IPS-20b (cell line): ENCODE measurements at regions not wholly inside any gene's neighbourhood (a gene's known extent, or its start where the extent isn't known, plus 50 kb on each side); places are given as distances from the start of the nearest gene placed in this dataset.
"Not testable (repeated sequence)": the region's sequence is repeated elsewhere in the genome, so short reads cannot be mapped to it uniquely, and the experiment has no call there.

Experiments used
- H3K27ac ChIP-seq: one replicate; pipeline ENCODE4 v1.5.1; 2013; ENCODE audit warnings: low read length
- H3K27me3 ChIP-seq: 2 replicates; pipeline ENCODE4 v1.6.1; 2013; ENCODE audit warnings: mild to moderate bottlenecking, low read length, inconsistent platforms; ENCODE audit not compliant: insufficient read depth
- H3K36me3 ChIP-seq: 2 replicates; pipeline ENCODE4 v1.6.1; 2013; ENCODE audit warnings: low read depth, mild to moderate bottlenecking, inconsistent platforms, low read length, moderate library complexity; ENCODE audit not compliant: insufficient read depth
- H3K4me1 ChIP-seq: 2 replicates; pipeline ENCODE4 v1.6.1; 2013; ENCODE audit warnings: mild to moderate bottlenecking, control low read depth, inconsistent platforms, low read length, moderate library complexity; ENCODE audit not compliant: insufficient read depth
- H3K4me3 ChIP-seq: 2 replicates; pipeline ENCODE4 v1.5.1; 2013; ENCODE audit warnings: mild to moderate bottlenecking, low read length, inconsistent platforms
- H3K9ac ChIP-seq: 2 replicates; pipeline ENCODE4 v1.6.1; 2013; ENCODE audit warnings: low read depth, mild to moderate bottlenecking, inconsistent platforms, low read length, moderate library complexity
- H3K9me3 ChIP-seq: 2 replicates; pipeline ENCODE4 v1.6.1; 2013; ENCODE audit warnings: mild to moderate bottlenecking, low read depth, low read length, inconsistent platforms; ENCODE audit not compliant: insufficient read depth

- Histone ChIP-seq H3K4me3 (no peak overlapping the region), H3K27me3 (no peaks in the 10 kb centered on the region), H3K27ac (no peak overlapping the region), H3K9me3 (no peaks in the 10 kb centered on the region), H3K36me3 (no peaks in the 10 kb centered on the region), H3K9ac (no peak overlapping the region), H3K4me1 (no peaks in the 10 kb centered on the region)
Measured at GRCh38 chr10:118966076-118966849, 63.3 kb upstream of the NANOS1 start.

- Histone ChIP-seq H3K4me3 (no peak overlapping the region), H3K27me3 (no peaks in the 10 kb centered on the region), H3K4me1 (no peaks in the 10 kb centered on the region), H3K27ac (no peak overlapping the region), H3K9ac (no peak overlapping the region), H3K9me3 (no peaks in the 10 kb centered on the region), H3K36me3 (no peaks in the 10 kb centered on the region)
Measured at GRCh38 chr10:118966850-118967125, 62.7 kb upstream of the NANOS1 start.

- no peak overlapping the region for H3K9ac ChIP-seq
- H3K4me3 ChIP-seq, result no peak overlapping the region
- no peak overlapping the region for H3K27ac ChIP-seq
- no peaks in the 10 kb centered on the region for H3K27me3 ChIP-seq
- H3K36me3 ChIP-seq, result no peaks in the 10 kb centered on the region
- H3K9me3 ChIP-seq, result no peaks in the 10 kb centered on the region
- no peaks in the 10 kb centered on the region for H3K4me1 ChIP-seq
Measured at GRCh38 chr10:118967160-118967559, 62.4 kb upstream of the NANOS1 start.

GRCh38 chr10:118968060-118968459 is 61.5 kb upstream of the NANOS1 start:
- Histone ChIP-seq H3K36me3 (no peaks in the 10 kb centered on the region), H3K27ac (no peak overlapping the region), H3K27me3 (no peaks in the 10 kb centered on the region), H3K4me1 (no peaks in the 10 kb centered on the region), H3K9me3 (no peaks in the 10 kb centered on the region), H3K4me3 (no peak overlapping the region), H3K9ac (no peak overlapping the region)

GRCh38 chr10:118968482-118968881 is 61.0 kb upstream of the NANOS1 start:
- Histone ChIP-seq H3K36me3 (no peaks in the 10 kb centered on the region), H3K27ac (no peak overlapping the region), H3K9me3 (no peaks in the 10 kb centered on the region), H3K27me3 (no peaks in the 10 kb centered on the region), H3K9ac (no peak overlapping the region), H3K4me1 (no peaks in the 10 kb centered on the region), H3K4me3 (no peak overlapping the region)

GRCh38 chr10:118969014-118969413 is 60.5 kb upstream of the NANOS1 start:
- no peak overlapping the region for H3K27ac ChIP-seq
- H3K9ac ChIP-seq, result no peak overlapping the region
- H3K36me3 ChIP-seq, result no peaks in the 10 kb centered on the region
- no peaks in the 10 kb centered on the region for H3K27me3 ChIP-seq
- no peak overlapping the region for H3K4me3 ChIP-seq
- no peaks in the 10 kb centered on the region for H3K4me1 ChIP-seq
- peaks cover 4% of the 10 kb centered on the region for H3K9me3 ChIP-seq

- no peaks in the 10 kb centered on the region for H3K36me3 ChIP-seq
- H3K27ac ChIP-seq, result no peak overlapping the region
- H3K27me3 ChIP-seq, result no peaks in the 10 kb centered on the region
- H3K4me3 ChIP-seq, result no peak overlapping the region
- H3K9ac ChIP-seq, result no peak overlapping the region
- H3K9me3 ChIP-seq, result peaks cover 6% of the 10 kb centered on the region
- no peaks in the 10 kb centered on the region for H3K4me1 ChIP-seq
Measured at GRCh38 chr10:118970770-118971169, 58.7 kb upstream of the NANOS1 start.

GRCh38 chr10:118971187-118971586 is 58.3 kb upstream of the NANOS1 start:
- Histone ChIP-seq H3K27me3 (no peaks in the 10 kb centered on the region), H3K9ac (no peak overlapping the region), H3K36me3 (no peaks in the 10 kb centered on the region), H3K9me3 (peaks cover 6% of the 10 kb centered on the region), H3K4me1 (no peaks in the 10 kb centered on the region), H3K27ac (no peak overlapping the region), H3K4me3 (no peak overlapping the region)

- H3K9me3 ChIP-seq, result peaks cover 6% of the 10 kb centered on the region
- H3K27me3 ChIP-seq, result no peaks in the 10 kb centered on the region
- H3K9ac ChIP-seq, result no peak overlapping the region
- H3K4me3 ChIP-seq, result no peak overlapping the region
- H3K4me1 ChIP-seq, result no peaks in the 10 kb centered on the region
- H3K36me3 ChIP-seq, result no peaks in the 10 kb centered on the region
- no peak overlapping the region for H3K27ac ChIP-seq
Measured at GRCh38 chr10:118971876-118972275, 57.6 kb upstream of the NANOS1 start.

- H3K27me3 ChIP-seq, result no peaks in the 10 kb centered on the region
- no peak overlapping the region for H3K27ac ChIP-seq
- no peaks in the 10 kb centered on the region for H3K36me3 ChIP-seq
- no peak overlapping the region for H3K4me3 ChIP-seq
- H3K9ac ChIP-seq, result no peak overlapping the region
- H3K9me3 ChIP-seq, result peaks cover 6% of the 10 kb centered on the region
- no peaks in the 10 kb centered on the region for H3K4me1 ChIP-seq
Measured at GRCh38 chr10:118973744-118974143, 55.8 kb upstream of the NANOS1 start.

- Histone ChIP-seq H3K36me3 (no peaks in the 10 kb centered on the region), H3K9ac (no peak overlapping the region), H3K9me3 (peaks cover 6% of the 10 kb centered on the region), H3K4me3 (no peak overlapping the region), H3K27ac (no peak overlapping the region), H3K4me1 (no peaks in the 10 kb centered on the region), H3K27me3 (no peaks in the 10 kb centered on the region)
Measured at GRCh38 chr10:118974951-118975350, 54.6 kb upstream of the NANOS1 start.

GRCh38 chr10:118976219-118976618 is 53.3 kb upstream of the NANOS1 start:
- H3K27me3 ChIP-seq, H3K4me3 ChIP-seq, H3K9me3 ChIP-seq, H3K36me3 ChIP-seq, H3K9ac ChIP-seq, H3K4me1 ChIP-seq, H3K27ac ChIP-seq: not testable (repeated sequence)
